Eye (tissue), 1 donor: ENCODE measurements at regions not wholly inside any gene's neighbourhood (a gene's known extent, or its start where the extent isn't known, plus 50 kb on each side); places are given as distances from the start of the nearest gene placed in this dataset.
A peak's percentile ranks its signal among the peaks of the same experiment; 100 is the strongest.

Experiments used
- DNase-seq: peaks from one replicate; pipeline ENCODE4 v3.0.0-alpha.2; 2015

GRCh38 chrX:20515841-20516461 lies 249.2 kb upstream of the RPS6KA3 start:
- DNase-seq = no peak

GRCh38 chrX:20514358-20514757 lies 247.6 kb upstream of the RPS6KA3 start:
- DNase-seq = no peak

GRCh38 chrX:20513185-20513584 lies 246.5 kb upstream of the RPS6KA3 start:
- DNase-seq = no peak

GRCh38 chrX:20511792-20512191 lies 245.1 kb upstream of the RPS6KA3 start:
- DNase-seq = no peak

- no peak for DNase-seq
These were observed 241.4 kb upstream of the RPS6KA3 start for GRCh38 chrX:20507901-20508620.

GRCh38 chrX:20506739-20507138 lies 240.0 kb upstream of the RPS6KA3 start:
- no peak for DNase-seq

GRCh38 chrX:20500949-20501348 lies 234.2 kb upstream of the RPS6KA3 start:
- peak; percentile 21 for DNase-seq

- DNase-seq = no peak
These were observed 233.6 kb upstream of the RPS6KA3 start for GRCh38 chrX:20500171-20500865.

GRCh38 chrX:20499763-20500162 lies 233.1 kb upstream of the RPS6KA3 start:
- no peak for DNase-seq

GRCh38 chrX:20498851-20499635 lies 232.3 kb upstream of the RPS6KA3 start:
- no peak for DNase-seq

- DNase-seq = no peak
These were observed 228.9 kb upstream of the RPS6KA3 start for GRCh38 chrX:20495575-20495974.

- DNase-seq = no peak
These were observed 221.8 kb upstream of the RPS6KA3 start for GRCh38 chrX:20488473-20488872.

- no peak for DNase-seq
These were observed 220.5 kb upstream of the RPS6KA3 start for GRCh38 chrX:20487227-20487626.

- DNase-seq = no peak
These were observed 214.9 kb upstream of the RPS6KA3 start for GRCh38 chrX:20481632-20482031.

GRCh38 chrX:20479896-20480295 lies 213.2 kb upstream of the RPS6KA3 start:
- no peak for DNase-seq

- no peak for DNase-seq
These were observed 212.3 kb upstream of the RPS6KA3 start for GRCh38 chrX:20479048-20479447.

GRCh38 chrX:20477836-20478524 lies 211.3 kb upstream of the RPS6KA3 start:
- no peak for DNase-seq

- no peak for DNase-seq
These were observed 210.5 kb upstream of the RPS6KA3 start for GRCh38 chrX:20477219-20477618.

- DNase-seq = no peak
These were observed 206.0 kb upstream of the RPS6KA3 start for GRCh38 chrX:20472620-20473258.

GRCh38 chrX:20472148-20472547 lies 205.4 kb upstream of the RPS6KA3 start:
- DNase-seq = peak; percentile 21

GRCh38 chrX:20471483-20471882 lies 204.8 kb upstream of the RPS6KA3 start:
- DNase-seq = peak; percentile 43
